K562 (cell line): ENCODE measurements at regions not wholly inside any gene's neighbourhood (a gene's known extent, or its start where the extent isn't known, plus 50 kb on each side); places are given as distances from the start of the nearest gene placed in this dataset.

ENCODE experiments used
- ATAC-seq: fragments of 200-7000 bp; cut with Tn5 transposase; 3 replicates; pipeline ENCODE4 v1.9.1; 2020; ENCODE audit warnings: moderate library complexity
- BruUV-seq: library from RNA; stranded (reverse); fragments of 400-500 nt; replicated peaks from 2 replicates; lab custom pipeline; 2021; lab: Mats Ljungman, UMichigan
- CTCF ChIA-PET: fragments of 300-600 bp; formaldehyde crosslinking; extraction: SDS; loops from one replicate; lab custom pipeline; 2021; ENCODE audit warnings: low intra/inter-chr PET ratio; lab: Yijun Ruan, JAX
- POLR2A ChIA-PET: fragments of 300-600, 350-650 bp; sonication (Branson Sonifier 250); formaldehyde crosslinking; extraction: SDS; loops from one replicate; lab custom pipeline; 2021; ENCODE audit warnings: antibody characterized with exemption, inconsistent platforms; lab: Yijun Ruan, JAX
- DNase-seq, 4 experiments: peaks; one replicate each; pipeline versions ENCODE4 v3.0.0 to v3.0.0-alpha.2; 2011 to 2018; ENCODE audit warnings: low spot score in 3 of 4, mixed read lengths in 3 of 4; ENCODE audit errors: extremely low read depth in 1 of 4
- FAIRE-seq: peaks from 2 replicates; lab custom pipeline; 2011; peaks lifted over from hg19 to GRCh38; lab: Jason Lieb, UNC
- H2AFZ ChIP-seq: 2 replicates; pipeline ENCODE4 v1.6.0; 2011; ENCODE audit warnings: low read depth, low read length, control low read depth, inconsistent platforms
- H3K27ac ChIP-seq: fragments of 200-600 bp; 3 replicates; pipeline ENCODE4 v1.8.0; 2011; ENCODE audit warnings: low read depth, mild to moderate bottlenecking, control low read depth, inconsistent platforms, low read length, moderate library complexity, mixed read lengths; ENCODE audit errors: extremely low read depth
- H3K27me3 ChIP-seq, 2 experiments: fragments of 300-600 bp in 1 of 2; 2 replicates in 1 of 2; 3 replicates in 1 of 2; pipeline versions ENCODE4 v1.6.0 to v1.8.0; 2011; ENCODE audit warnings: inconsistent platforms in 2 of 2, low read length in 2 of 2, mild to moderate bottlenecking in 1 of 2, mixed read lengths in 1 of 2, moderate library complexity in 1 of 2; ENCODE audit not compliant: control insufficient read depth in 2 of 2, insufficient read depth in 2 of 2
- H3K36me3 ChIP-seq: fragments of 300-600 bp; 3 replicates; pipeline ENCODE4 v1.8.0; 2011; ENCODE audit warnings: mild to moderate bottlenecking, low read length, inconsistent platforms; ENCODE audit not compliant: control insufficient read depth, insufficient read depth
- H3K4me1 ChIP-seq, 2 experiments: fragments of 200-600 bp in 1 of 2; replicated peaks in 1 of 2; 2 replicates in 1 of 2; 3 replicates in 1 of 2; pipeline versions ENCODE4 v1.5.1 to v1.8.0; 2011; ENCODE audit warnings: inconsistent platforms in 2 of 2, low read length in 2 of 2, mild to moderate bottlenecking in 1 of 2, mixed read lengths in 1 of 2, moderate library complexity in 1 of 2; ENCODE audit not compliant: control insufficient read depth in 2 of 2, insufficient read depth in 2 of 2
- H3K4me2 ChIP-seq: 2 replicates; pipeline ENCODE4 v1.6.1; 2011; ENCODE audit warnings: low read length, control low read depth, inconsistent platforms, mixed read lengths; ENCODE audit not compliant: insufficient read depth
- H3K4me3 ChIP-seq: fragments of 200-600 bp; sonication (generic), shearing (Covaris generic); 2 replicates; pipeline ENCODE4 v1.5.1; 2016; ENCODE audit warnings: control low read depth, inconsistent platforms
- H3K79me2 ChIP-seq: fragments of 200-600 bp; 3 replicates; pipeline ENCODE4 v1.8.0; 2011; ENCODE audit warnings: low read length, inconsistent platforms; ENCODE audit not compliant: control insufficient read depth, insufficient read depth
- H3K9ac ChIP-seq, 2 experiments: 2 replicates each; pipeline versions ENCODE4 v1.6.0 to v1.6.1; 2011; ENCODE audit warnings: low read depth in 2 of 2, low read length in 2 of 2, control low read depth in 1 of 2, inconsistent platforms in 1 of 2, mild to moderate bottlenecking in 1 of 2, mixed read lengths in 1 of 2; ENCODE audit not compliant: insufficient read depth in 1 of 2
- H3K9me1 ChIP-seq: one replicate; pipeline ENCODE4 v1.6.0; 2011; ENCODE audit warnings: inconsistent platforms, mild to moderate bottlenecking, low read length, moderate library complexity; ENCODE audit not compliant: control insufficient read depth, insufficient read depth
- H3K9me3 ChIP-seq: replicated peaks from 2 replicates; pipeline ENCODE4 v1.5.1; 2011; ENCODE audit warnings: low read depth, low read length, inconsistent platforms; ENCODE audit not compliant: control insufficient read depth, insufficient read depth
- H4K20me1 ChIP-seq: replicated peaks from 2 replicates; pipeline ENCODE4 v1.6.1; 2011; ENCODE audit warnings: low read length, inconsistent platforms, mixed read lengths; ENCODE audit not compliant: control insufficient read depth, insufficient read depth
- ELF4 ChIP-seq: fragments of 450-650 bp; formaldehyde crosslinking; IDR thresholded peaks from 2 replicates; pipeline ENCODE4 v1.4.0; 2022; ENCODE audit warnings: missing genetic modification characterization
- PML ChIP-seq: IDR thresholded peaks from 2 replicates; pipeline ENCODE4 v1.6.1; 2012; ENCODE audit warnings: low read length, inconsistent platforms
- POLR2B ChIP-seq: fragments of 450-650 bp; IDR thresholded peaks from 2 replicates; pipeline ENCODE4 v1.6.1; 2018; ENCODE audit warnings: low read depth; ENCODE audit not compliant: partially characterized antibody
- WGBS: fragments of 100-300 bp; shearing (Covaris generic); methylation state at CpG from one replicate; pipeline ENCODE4 v1.1.6; 2016; ENCODE audit warnings: low coverage, mixed read lengths; ENCODE audit not compliant: insufficient coverage; ENCODE audit errors: missing lambda C conversion rate; 5-methylcytosine and 5-hydroxymethylcytosine counted together
- in situ Hi-C: fragments of 300-500 bp; cut with MboI; formaldehyde crosslinking; loops from 4 replicates; pipeline ENCODE4 v1.15.0; 2018; ENCODE audit warnings: inconsistent platforms, mixed read lengths
- intact Hi-C: fragments of 100-400 bp; cut with micrococcal nuclease; formaldehyde crosslinking; loops from 2 replicates; pipeline ENCODE4 v1.14.2; 2022
- TF ChIP-seq, protein P1 (sequence below), 2 experiments: fragments of 450-650 bp; conservative IDR thresholded peaks; 2 replicates each; pipeline ENCODE4 v1.6.1; 2017; ENCODE audit warnings: mild to moderate bottlenecking in 2 of 2, moderate library complexity in 2 of 2
- TF ChIP-seq, protein P2 (sequence below): sonication (generic); formaldehyde crosslinking; IDR thresholded peaks from 2 replicates; pipeline ENCODE4 v1.5.0; 2020; ENCODE audit warnings: missing genetic modification reagents
- TF ChIP-seq, protein P3 (sequence below): sonication (generic); formaldehyde crosslinking; IDR thresholded peaks from 2 replicates; pipeline ENCODE4 v1.8.0; 2022; ENCODE audit warnings: mild to moderate bottlenecking, missing genetic modification reagents
- TF ChIP-seq, protein P4 (sequence below): fragments of 250-450 bp; sonication (Bioruptor Pico); IDR thresholded peaks from 2 replicates; pipeline ENCODE4 v1.8.0; 2022; ENCODE audit warnings: inconsistent platforms
- TF ChIP-seq, protein P5 (sequence below): fragments of 250-450 bp; sonication (Bioruptor Pico); IDR thresholded peaks from 2 replicates; pipeline ENCODE4 v1.5.0; 2021

DNA sequence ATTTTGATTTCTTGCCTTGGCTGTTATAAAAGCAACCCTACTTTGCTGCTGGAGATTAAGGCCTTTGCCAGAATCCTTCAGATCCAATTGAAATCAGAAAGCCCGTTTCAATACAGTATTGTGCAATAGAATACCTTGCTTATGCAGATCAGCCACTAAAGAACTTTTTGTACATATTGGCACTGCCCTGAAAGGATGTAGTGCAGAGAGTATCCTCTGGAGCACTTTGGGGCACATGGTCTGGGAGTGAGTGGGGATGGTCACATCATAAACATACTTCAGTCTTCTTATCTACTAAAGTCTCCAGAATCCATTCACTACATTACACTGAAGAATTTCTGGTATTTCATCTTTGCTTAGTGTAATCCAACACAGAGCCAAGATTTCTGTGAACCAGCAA is 189.0 kb downstream of the CENPF start (continued):
- TF ChIP-seq, protein P1, sequence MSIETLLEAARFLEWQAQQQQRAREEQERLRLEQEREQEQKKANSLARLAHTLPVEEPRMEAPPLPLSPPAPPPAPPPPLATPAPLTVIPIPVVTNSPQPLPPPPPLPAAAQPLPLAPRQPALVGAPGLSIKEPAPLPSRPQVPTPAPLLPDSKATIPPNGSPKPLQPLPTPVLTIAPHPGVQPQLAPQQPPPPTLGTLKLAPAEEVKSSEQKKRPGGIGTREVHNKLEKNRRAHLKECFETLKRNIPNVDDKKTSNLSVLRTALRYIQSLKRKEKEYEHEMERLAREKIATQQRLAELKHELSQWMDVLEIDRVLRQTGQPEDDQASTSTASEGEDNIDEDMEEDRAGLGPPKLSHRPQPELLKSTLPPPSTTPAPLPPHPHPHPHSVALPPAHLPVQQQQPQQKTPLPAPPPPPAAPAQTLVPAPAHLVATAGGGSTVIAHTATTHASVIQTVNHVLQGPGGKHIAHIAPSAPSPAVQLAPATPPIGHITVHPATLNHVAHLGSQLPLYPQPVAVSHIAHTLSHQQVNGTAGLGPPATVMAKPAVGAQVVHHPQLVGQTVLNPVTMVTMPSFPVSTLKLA (conservative IDR thresholded peaks at IDR 0.05): no peak

DNA sequence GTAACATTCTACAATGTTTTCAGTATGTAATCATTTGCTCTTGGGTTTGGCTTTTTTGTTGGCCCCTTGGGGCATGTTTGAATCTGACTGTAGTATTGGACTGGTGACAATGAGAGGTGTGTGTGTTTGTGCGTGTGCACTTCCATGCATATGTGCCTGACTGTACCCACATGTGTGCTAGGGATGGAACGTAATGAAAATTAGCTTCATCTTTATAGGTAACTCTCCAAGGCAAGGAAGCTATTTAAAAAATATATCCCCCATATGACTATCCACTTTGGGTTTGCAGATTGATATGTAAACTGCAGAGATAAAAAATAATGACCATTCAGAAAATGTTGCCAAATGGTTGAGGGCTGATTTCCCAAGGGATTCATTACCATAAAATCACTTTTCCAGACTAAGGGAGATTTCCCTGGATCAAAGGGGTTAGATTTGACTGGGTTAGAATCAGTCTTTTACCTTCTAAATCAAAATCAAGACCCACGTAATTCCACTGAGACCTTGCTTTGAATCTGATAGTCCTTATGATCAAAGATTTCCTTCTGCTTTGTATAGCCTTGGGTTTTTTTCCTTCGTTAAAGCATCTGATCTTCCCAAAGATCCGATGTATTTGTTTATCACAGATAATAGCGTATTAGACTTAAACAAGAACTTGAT is 189.7 kb downstream of the CENPF start:
- CTCF ChIA-PET: no interaction called here
- Histone ChIP-seq H3K4me2 (no peak overlapping the region), H3K27ac (no peak overlapping the region), H4K20me1 (no peaks in the 10 kb centered on the region), H3K4me3 (no peak overlapping the region), H3K36me3 (no peaks in the 10 kb centered on the region), H3K27me3 (no peaks in the 10 kb centered on the region), H3K9me1 (no peaks in the 10 kb centered on the region), H3K9me3 (no peaks in the 10 kb centered on the region; the same call in 1 of the 2 replicates), H3K79me2 (no peaks in the 10 kb centered on the region), H3K9ac (no peak overlapping the region), H2AFZ (no peak overlapping the region), H3K4me1 (no peaks in the 10 kb centered on the region)
- DNase-seq (no peak), ATAC-seq (no peak), FAIRE-seq (no peak)
- BruUV-seq: no TSS peak
- intact Hi-C loops (no loop called here), in situ Hi-C loops (no loop called here)
- TF ChIP-seq, protein P2, sequence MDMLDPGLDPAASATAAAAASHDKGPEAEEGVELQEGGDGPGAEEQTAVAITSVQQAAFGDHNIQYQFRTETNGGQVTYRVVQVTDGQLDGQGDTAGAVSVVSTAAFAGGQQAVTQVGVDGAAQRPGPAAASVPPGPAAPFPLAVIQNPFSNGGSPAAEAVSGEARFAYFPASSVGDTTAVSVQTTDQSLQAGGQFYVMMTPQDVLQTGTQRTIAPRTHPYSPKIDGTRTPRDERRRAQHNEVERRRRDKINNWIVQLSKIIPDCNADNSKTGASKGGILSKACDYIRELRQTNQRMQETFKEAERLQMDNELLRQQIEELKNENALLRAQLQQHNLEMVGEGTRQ (CRISPR knock-in tag): no peak
- TF ChIP-seq PML (no peak), POLR2B (no peak), ELF4 (CRISPR knock-in tag) (no peak)
- TF ChIP-seq, protein P3, sequence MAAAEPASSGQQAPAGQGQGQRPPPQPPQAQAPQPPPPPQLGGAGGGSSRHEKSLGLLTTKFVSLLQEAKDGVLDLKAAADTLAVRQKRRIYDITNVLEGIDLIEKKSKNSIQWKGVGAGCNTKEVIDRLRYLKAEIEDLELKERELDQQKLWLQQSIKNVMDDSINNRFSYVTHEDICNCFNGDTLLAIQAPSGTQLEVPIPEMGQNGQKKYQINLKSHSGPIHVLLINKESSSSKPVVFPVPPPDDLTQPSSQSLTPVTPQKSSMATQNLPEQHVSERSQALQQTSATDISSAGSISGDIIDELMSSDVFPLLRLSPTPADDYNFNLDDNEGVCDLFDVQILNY (CRISPR knock-in tag): no peak
- TF ChIP-seq, protein P4, sequence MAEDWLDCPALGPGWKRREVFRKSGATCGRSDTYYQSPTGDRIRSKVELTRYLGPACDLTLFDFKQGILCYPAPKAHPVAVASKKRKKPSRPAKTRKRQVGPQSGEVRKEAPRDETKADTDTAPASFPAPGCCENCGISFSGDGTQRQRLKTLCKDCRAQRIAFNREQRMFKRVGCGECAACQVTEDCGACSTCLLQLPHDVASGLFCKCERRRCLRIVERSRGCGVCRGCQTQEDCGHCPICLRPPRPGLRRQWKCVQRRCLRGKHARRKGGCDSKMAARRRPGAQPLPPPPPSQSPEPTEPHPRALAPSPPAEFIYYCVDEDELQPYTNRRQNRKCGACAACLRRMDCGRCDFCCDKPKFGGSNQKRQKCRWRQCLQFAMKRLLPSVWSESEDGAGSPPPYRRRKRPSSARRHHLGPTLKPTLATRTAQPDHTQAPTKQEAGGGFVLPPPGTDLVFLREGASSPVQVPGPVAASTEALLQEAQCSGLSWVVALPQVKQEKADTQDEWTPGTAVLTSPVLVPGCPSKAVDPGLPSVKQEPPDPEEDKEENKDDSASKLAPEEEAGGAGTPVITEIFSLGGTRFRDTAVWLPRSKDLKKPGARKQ: no peak
- TF ChIP-seq, protein P5, sequence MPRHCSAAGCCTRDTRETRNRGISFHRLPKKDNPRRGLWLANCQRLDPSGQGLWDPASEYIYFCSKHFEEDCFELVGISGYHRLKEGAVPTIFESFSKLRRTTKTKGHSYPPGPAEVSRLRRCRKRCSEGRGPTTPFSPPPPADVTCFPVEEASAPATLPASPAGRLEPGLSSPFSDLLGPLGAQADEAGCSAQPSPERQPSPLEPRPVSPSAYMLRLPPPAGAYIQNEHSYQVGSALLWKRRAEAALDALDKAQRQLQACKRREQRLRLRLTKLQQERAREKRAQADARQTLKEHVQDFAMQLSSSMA: no peak
- 2% methylated on average over 6 of the region's 6 CpGs for WGBS
- POLR2A ChIA-PET: interaction anchor here (0.7 kb wide), 1 partner anchor 260 kb away, joined by 3 read pairs; no protein-coding TSS in a partner anchor
